Effector memory CD8-positive, alpha-beta T cell (primary cell): ENCODE measurements at regions not wholly inside any gene's neighbourhood (a gene's known extent, or its start where the extent isn't known, plus 50 kb on each side); places are given as distances from the start of the nearest gene placed in this dataset.

Experiments used
- ATAC-seq: fragments of 150-1000 bp; cut with Tn5 transposase; replicated peaks from 2 replicates; pipeline ENCODE4 v1.10.0; 2021; ENCODE audit warnings: mild to moderate bottlenecking, moderate library complexity
- DNase-seq, 3 experiments: peaks; one replicate each; pipeline ENCODE4 v3.0.0; 2021
- H3K27ac Mint-ChIP-seq, 2 donors: one replicate each; pipeline ENCODE4 v1.8.0; 2022; ENCODE audit warnings: mild to moderate bottlenecking in 2 of 2, mixed read lengths in 2 of 2, moderate library complexity in 2 of 2
- H3K27me3 Mint-ChIP-seq, 2 donors: one replicate each; pipeline ENCODE4 v1.8.0; 2022; ENCODE audit warnings: mixed read lengths in 2 of 2
- H3K36me3 Mint-ChIP-seq: one replicate; pipeline ENCODE4 v1.8.0; 2022; ENCODE audit warnings: mild to moderate bottlenecking, moderate library complexity, mixed read lengths; ENCODE audit not compliant: insufficient read depth
- H3K4me1 Mint-ChIP-seq, 2 donors: one replicate each; pipeline ENCODE4 v1.8.0; 2022; ENCODE audit warnings: low read depth in 2 of 2, mixed read lengths in 2 of 2
- H3K4me3 Mint-ChIP-seq, 2 donors: one replicate each; pipeline ENCODE4 v1.8.0; 2022; ENCODE audit warnings: mild to moderate bottlenecking in 2 of 2, mixed read lengths in 2 of 2, moderate library complexity in 2 of 2
- H3K9me3 Mint-ChIP-seq, 2 donors: one replicate each; pipeline ENCODE4 v1.8.0; 2022; ENCODE audit warnings: mixed read lengths in 2 of 2

DNA sequence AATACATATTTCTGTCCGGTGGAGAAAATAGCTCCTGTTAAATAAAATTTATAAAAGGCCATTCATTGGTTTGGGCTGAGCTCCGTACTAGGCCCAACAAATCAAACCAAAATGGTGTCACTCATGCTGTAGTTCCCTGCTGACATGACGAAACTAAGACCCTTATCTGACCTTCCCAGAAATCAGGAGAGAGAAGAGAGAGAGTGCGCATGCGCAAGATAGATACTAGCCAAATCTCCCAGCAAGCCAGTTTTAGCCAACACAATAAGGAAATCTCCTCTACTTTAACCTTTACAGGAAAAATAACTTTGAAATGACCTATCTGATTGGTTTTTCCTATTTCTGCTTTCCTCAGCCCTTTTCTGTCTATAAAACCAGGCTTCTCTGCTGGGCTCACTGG lies 152.7 kb upstream of the RMST start:
- Mint-ChIP-seq H3K9me3 (no peaks in the 10 kb centered on the region), H3K4me1 (no peaks in the 10 kb centered on the region), H3K36me3 (no peaks in the 10 kb centered on the region), H3K4me3 (no peak overlapping the region), H3K27me3 (peaks cover 25 to 34% of the 10 kb centered on the region in 2 donors), H3K27ac (no peak overlapping the region)
- ATAC-seq (no peak), DNase-seq (no peak)

DNA sequence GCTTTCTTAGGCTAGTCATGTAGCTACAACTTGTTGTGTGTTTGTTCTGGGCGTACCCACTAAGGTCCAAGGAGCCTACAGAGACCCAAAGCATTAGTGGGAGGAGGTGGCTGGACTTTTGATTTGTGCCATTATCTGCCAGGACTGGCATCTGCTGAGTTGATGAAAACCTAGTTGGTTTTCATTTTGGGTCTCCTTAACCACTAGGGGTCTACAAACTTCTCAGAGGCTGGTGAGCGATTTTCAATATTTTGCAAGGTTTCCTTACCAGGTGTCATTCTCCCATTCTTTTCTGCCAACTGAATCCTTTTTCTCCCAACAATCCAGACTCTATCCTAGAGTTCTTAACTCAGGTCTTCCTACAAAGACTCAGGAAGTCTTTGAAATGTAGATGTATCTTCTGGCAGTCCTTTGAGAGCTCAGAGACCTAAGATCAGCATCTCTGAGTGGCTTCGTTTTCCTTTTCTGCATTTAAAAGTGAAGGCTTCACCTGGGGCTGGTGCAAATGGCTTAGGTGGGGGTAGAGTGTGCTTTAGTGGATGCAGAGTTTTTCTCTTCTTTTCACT lies 150.0 kb upstream of the RMST start:
- no peak overlapping the region for H3K27ac Mint-ChIP-seq
- no peaks in the 10 kb centered on the region for H3K4me1 Mint-ChIP-seq
- H3K9me3 Mint-ChIP-seq: no peaks in the 10 kb centered on the region
- no peaks in the 10 kb centered on the region for H3K36me3 Mint-ChIP-seq
- DNase-seq (no peak), ATAC-seq (no peak)
- no peak overlapping the region for H3K4me3 Mint-ChIP-seq
- peaks cover 38 to 57% of the 10 kb centered on the region in 2 donors for H3K27me3 Mint-ChIP-seq

DNA sequence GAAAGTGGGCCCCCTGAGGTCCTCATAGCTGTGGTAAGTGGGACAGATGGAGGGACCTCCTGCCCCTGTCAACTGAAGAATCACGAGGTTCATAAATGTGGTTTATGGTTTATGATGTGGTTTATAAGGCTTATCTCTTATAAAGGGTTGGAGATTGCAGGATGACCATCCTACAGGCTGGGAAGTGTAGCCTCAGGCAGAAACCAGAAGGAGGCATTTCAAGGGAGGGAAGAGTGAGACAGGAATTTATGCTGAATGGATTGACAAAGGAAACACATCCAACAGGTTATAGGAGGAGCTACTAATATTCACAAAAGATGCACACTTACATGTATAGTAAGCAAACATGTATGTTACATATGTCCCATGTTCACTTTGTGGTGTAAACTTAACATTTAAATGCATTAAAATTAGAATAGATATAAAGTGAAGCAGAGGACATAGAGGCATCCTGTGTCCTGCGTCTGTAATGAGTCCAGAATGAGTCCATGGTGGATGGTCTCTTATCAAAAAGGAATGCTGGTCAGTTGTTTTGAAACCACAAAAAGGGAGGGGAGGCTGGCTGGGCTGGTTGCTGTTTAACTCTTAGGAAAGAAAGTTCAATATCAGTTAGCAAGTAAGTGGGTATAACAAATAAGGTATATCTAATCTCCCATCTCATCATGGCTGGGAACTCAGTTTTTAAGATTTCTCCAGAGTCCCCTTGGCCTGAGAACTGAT lies 149.0 kb upstream of the RMST start:
- H3K36me3 Mint-ChIP-seq: no peaks in the 10 kb centered on the region
- no peaks in the 10 kb centered on the region for H3K9me3 Mint-ChIP-seq
- H3K4me3 Mint-ChIP-seq: no peak overlapping the region
- H3K27me3 Mint-ChIP-seq: peaks cover 38 to 57% of the 10 kb centered on the region in 2 donors
- ATAC-seq (no peak), DNase-seq (no peak)
- H3K4me1 Mint-ChIP-seq: no peaks in the 10 kb centered on the region
- no peak overlapping the region for H3K27ac Mint-ChIP-seq

DNA sequence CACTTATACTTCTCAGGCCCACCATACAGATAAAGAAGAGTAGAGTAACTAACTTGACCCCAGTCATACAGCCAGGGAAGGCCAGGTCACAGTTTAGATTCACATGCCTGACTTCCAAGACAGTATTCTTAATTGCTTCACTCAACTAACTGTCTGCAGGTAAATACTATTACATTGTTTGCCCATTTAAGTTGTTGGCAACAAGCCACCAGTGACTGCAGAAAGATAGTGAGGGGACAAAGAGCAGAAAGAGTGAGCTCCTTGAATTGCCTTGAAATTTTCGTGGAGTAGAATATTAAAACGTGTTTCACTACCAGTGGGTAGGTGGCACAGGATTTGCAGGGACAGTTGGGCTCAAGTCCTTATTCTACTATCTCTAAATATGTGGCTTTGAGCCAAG lies 146.3 kb upstream of the RMST start:
- peaks cover 33 to 52% of the 10 kb centered on the region in 2 donors for H3K27me3 Mint-ChIP-seq
- no peak for DNase-seq
- no peaks in the 10 kb centered on the region for H3K4me1 Mint-ChIP-seq
- no peak overlapping the region for H3K4me3 Mint-ChIP-seq
- no peaks in the 10 kb centered on the region for H3K36me3 Mint-ChIP-seq
- H3K27ac Mint-ChIP-seq: no peak overlapping the region
- ATAC-seq: no peak
- H3K9me3 Mint-ChIP-seq: no peaks in the 10 kb centered on the region

DNA sequence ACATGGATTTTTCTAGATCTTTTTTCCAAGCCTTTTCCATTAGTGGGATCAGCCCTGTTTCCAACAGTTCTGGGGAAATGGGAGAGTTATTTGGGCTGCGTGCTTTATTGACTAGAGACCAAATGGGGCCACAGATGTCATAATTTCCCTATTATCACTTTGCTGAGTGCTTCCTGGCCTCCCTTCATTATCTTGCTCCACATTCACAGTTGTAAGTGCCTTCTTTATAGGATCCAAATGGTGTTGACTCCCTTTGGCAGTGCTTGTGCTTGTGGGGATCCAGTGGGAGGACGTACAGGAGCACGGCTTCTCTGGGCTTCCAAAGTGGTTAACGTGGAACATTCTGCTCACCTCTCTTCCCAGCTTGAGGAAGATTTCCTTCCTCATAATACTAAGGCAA lies 141.0 kb upstream of the RMST start:
- H3K27me3 Mint-ChIP-seq: peaks cover 21 to 51% of the 10 kb centered on the region in 2 donors
- no peaks in the 10 kb centered on the region for H3K36me3 Mint-ChIP-seq
- no peak overlapping the region for H3K27ac Mint-ChIP-seq
- no peak overlapping the region for H3K4me3 Mint-ChIP-seq
- ATAC-seq (no peak), DNase-seq (no peak)
- H3K9me3 Mint-ChIP-seq: no peaks in the 10 kb centered on the region
- no peaks in the 10 kb centered on the region for H3K4me1 Mint-ChIP-seq

DNA sequence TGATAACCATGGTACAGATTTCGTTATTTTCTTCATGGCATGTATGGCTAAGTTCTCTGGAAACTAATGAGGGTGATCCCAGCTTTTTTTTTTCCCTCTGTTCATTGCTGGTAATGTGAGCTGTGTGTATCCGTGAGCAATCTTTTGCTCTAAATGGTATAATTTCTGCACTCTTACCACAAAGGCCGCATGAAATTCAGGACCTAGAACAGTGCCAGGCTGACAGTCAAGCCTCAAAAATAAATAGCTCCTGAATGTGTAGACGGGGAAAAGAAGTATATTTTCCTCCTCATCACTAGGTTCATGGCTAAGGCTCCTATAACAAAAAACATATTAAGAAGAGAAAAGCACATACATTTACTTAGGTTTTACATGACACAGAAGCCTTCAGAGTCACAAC lies 140.2 kb upstream of the RMST start:
- Mint-ChIP-seq H3K36me3 (no peaks in the 10 kb centered on the region), H3K9me3 (no peaks in the 10 kb centered on the region), H3K4me3 (no peak overlapping the region), H3K4me1 (no peaks in the 10 kb centered on the region), H3K27me3 (peaks cover 16 to 49% of the 10 kb centered on the region in 2 donors), H3K27ac (no peak overlapping the region)
- DNase-seq: no peak
- ATAC-seq: no peak

DNA sequence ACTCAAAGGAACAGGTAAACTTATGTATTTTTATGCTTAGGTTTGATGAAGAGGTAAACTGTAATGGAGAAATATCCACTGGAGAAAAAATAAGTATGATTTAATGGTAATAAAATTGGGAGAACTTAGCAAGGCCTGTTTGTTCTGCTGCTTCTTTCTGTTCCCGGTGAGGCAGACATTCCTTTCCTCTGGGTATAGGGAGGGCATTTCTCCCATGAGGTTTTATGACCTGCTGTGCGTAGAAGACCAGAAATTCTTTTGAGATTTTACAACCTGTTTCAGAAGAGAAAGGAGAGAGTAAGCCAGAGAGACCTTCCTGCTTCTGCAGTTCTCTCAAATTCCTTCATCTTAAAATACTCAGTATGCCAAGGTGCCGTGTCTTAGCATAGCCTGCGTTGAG lies 139.4 kb upstream of the RMST start:
- H3K4me1 Mint-ChIP-seq: no peaks in the 10 kb centered on the region
- ATAC-seq: no peak
- H3K9me3 Mint-ChIP-seq: no peaks in the 10 kb centered on the region
- no peak overlapping the region for H3K4me3 Mint-ChIP-seq
- H3K36me3 Mint-ChIP-seq: no peaks in the 10 kb centered on the region
- peaks cover 18 to 53% of the 10 kb centered on the region in 2 donors for H3K27me3 Mint-ChIP-seq
- DNase-seq: no peak
- H3K27ac Mint-ChIP-seq: no peak overlapping the region

DNA sequence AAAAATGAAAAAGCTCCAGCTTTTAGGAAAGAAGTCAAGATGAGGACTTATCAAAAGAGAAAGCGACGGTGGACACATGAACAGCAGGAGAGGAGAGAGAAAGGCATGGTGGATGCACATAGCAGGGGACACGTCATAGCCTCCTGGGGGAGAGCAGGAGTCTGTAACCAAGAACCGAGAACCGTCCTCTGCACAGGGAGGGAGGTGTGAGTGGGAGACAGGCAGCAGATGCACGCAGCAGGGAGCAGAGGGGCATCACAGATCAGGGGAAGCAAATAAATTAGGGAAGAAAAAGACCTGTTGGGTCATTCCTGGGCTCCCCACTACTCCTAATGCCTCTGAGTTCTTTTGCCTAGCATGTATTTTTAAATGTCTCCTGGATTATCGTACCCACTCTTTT lies 138.1 kb upstream of the RMST start:
- H3K4me1 Mint-ChIP-seq: no peaks in the 10 kb centered on the region
- ATAC-seq (no peak), DNase-seq (no peak)
- H3K36me3 Mint-ChIP-seq: no peaks in the 10 kb centered on the region
- H3K9me3 Mint-ChIP-seq: no peaks in the 10 kb centered on the region
- H3K4me3 Mint-ChIP-seq: no peak overlapping the region
- no peak overlapping the region for H3K27ac Mint-ChIP-seq
- H3K27me3 Mint-ChIP-seq: peaks cover 28 to 65% of the 10 kb centered on the region in 2 donors

DNA sequence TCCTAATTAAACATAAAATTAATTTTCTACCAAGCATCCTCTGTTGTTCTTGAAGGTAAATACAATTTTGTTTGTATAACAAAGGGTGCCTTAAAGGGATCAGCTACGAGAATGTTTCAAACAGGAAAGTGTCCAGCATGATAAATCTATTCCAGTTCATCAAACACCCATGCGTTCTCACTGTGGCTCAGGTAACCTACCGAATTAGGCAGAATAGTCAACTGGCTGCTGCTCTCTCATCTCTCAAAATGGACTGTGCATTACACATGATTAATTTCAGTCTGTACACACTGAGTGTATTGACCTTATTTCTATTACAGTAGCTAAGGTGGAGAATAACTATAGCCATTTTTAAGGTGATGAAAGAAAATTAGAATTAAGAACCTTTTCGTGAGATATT lies 127.5 kb upstream of the RMST start:
- no peak overlapping the region for H3K4me3 Mint-ChIP-seq
- DNase-seq (no peak), ATAC-seq (no peak)
- H3K4me1 Mint-ChIP-seq: no peaks in the 10 kb centered on the region
- no peaks in the 10 kb centered on the region for H3K36me3 Mint-ChIP-seq
- H3K27me3 Mint-ChIP-seq: peaks cover 19 to 27% of the 10 kb centered on the region in 2 donors
- no peaks in the 10 kb centered on the region for H3K9me3 Mint-ChIP-seq
- no peak overlapping the region for H3K27ac Mint-ChIP-seq

DNA sequence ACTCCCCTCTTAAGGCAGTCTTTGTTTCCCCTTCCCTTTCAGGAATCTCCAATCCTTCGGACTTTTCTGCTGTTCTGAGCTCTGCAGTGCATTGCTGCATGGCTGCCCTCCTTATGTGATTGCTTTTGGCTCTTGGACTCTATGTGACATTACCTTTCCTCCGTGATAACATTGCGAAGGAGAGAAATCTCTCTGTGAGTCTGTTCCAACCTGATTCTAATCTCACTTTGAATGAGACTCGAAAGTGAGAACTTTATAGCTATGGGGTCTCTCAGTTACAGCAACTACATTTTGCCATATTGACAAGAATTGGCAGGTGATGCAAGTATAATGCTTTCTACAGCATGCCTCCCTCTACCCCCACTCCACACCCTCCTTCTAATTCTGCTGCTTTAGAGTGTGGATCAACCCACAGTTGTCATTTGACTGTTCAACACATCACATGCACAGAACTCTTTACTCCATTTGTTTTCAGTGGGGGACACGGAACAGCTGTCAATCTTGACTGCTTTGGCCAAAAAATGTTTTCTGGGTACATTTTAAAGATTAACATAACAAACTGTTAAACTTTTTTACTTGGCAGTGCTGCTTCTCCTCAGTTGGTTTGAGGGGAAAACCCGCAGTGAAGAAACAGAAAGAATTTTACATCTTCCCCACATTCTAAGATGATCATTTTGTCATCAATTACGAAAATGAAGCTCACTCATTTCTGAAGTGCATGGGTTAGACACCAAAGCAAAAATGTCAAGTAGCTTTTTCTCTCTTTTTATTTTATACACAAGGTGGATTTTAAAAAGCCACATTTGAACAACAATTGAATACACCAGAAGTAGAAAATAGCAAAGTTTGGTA lies 125.5 kb upstream of the RMST start:
- Mint-ChIP-seq H3K4me3 (no peak overlapping the region), H3K36me3 (no peaks in the 10 kb centered on the region), H3K27me3 (peaks cover 19 to 27% of the 10 kb centered on the region in 2 donors), H3K9me3 (no peaks in the 10 kb centered on the region), H3K27ac (no peak overlapping the region), H3K4me1 (no peaks in the 10 kb centered on the region)
- ATAC-seq: no peak
- no peak for DNase-seq

DNA sequence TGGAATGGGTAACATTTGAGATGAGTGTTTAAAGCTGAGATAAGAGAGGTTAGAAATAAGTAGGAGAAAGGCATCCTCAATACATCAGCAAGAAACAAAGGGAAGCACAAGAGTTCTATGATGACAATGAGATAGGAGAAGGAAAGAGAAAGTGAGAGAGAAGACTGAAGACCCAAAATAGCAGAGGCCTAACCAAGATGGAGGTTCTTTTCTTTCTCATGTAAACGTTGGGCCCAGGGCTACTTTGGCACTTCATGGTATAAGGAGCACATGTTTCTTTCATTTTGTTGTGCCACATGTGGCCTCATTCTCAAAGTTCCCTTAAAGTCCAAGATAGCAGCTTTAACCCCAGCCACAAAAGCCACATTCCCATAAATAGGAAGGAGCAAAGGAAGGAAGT lies 120.5 kb upstream of the RMST start:
- no peaks in the 10 kb centered on the region for H3K4me1 Mint-ChIP-seq
- no peaks in the 10 kb centered on the region for H3K9me3 Mint-ChIP-seq
- ATAC-seq (no peak), DNase-seq (no peak)
- H3K36me3 Mint-ChIP-seq: no peaks in the 10 kb centered on the region
- no peak overlapping the region for H3K27ac Mint-ChIP-seq
- H3K27me3 Mint-ChIP-seq: peaks cover 17 to 20% of the 10 kb centered on the region in 2 donors
- H3K4me3 Mint-ChIP-seq: no peak overlapping the region

DNA sequence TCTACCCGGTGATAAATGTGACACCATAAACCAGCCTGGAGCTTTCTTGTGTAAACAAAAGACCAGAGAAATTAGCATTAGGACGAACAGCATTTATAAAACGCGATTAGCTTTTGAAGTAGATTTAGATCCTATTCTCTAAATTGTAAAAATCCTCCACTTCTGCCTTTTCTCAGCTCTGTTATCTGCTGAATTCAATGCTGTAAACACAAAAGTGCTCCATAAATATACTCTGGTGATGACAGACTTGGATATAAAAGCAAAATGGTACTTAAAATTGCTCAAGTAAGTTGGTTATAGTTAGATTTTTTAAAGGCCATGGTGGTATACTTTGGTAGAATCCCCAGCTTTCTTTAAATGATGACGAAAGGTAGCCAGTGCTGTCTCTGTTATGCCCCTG lies 114.6 kb upstream of the RMST start:
- Mint-ChIP-seq H3K27ac (no peak overlapping the region), H3K9me3 (no peaks in the 10 kb centered on the region), H3K36me3 (no peaks in the 10 kb centered on the region), H3K4me3 (no peak overlapping the region), H3K27me3 (peaks cover 0 to 5% of the 10 kb centered on the region in 2 donors), H3K4me1 (no peaks in the 10 kb centered on the region)
- DNase-seq (no peak), ATAC-seq (no peak)

DNA sequence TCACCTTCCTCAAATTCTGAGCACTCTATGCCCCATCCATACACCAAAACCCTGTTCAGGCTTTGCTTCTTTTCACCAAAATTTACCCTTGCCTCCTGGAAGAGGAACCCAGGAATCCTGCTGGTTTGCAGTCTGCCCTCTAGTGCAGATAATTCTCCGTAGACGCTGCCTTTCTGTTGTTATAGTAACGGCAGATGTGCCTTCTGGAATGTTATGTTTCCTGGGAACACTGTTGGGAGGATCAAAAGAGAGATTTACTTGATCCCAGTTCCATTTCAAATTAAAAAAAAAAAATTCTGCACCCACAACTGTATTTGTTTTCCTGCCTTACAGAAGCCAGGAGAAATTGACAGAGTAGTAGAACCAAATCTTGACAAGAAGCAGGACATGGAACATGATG lies 104.2 kb upstream of the RMST start:
- Mint-ChIP-seq H3K27me3 (peaks cover 0 to 20% of the 10 kb centered on the region in 2 donors), H3K9me3 (peaks cover 0 to 6% of the 10 kb centered on the region in 2 donors), H3K36me3 (no peaks in the 10 kb centered on the region), H3K4me1 (no peaks in the 10 kb centered on the region), H3K4me3 (no peak overlapping the region), H3K27ac (no peak overlapping the region)
- ATAC-seq (no peak), DNase-seq (no peak)
